Stimulated activated CD4-positive, alpha-beta T cell treated with anti-CD3 and anti-CD28 coated beads, Interleukin-2, amount 100 ng/mL, for 48 hours (primary cell): ENCODE measurements at regions not wholly inside any gene's neighbourhood (a gene's known extent, or its start where the extent isn't known, plus 50 kb on each side); places are given as distances from the start of the nearest gene placed in this dataset.
"Not testable (repeated sequence)": the region's sequence is repeated elsewhere in the genome, so short reads cannot be mapped to it uniquely, and the experiment has no call there.

Source experiments
- DNase-seq, 2 donors: peaks; one replicate each; pipeline ENCODE4 v3.0.0-alpha.2; 2020

GRCh38 chr1:198809247-198809646, 170.4 kb downstream of the PTPRC start:
- DNase-seq: no peak

GRCh38 chr1:198811449-198811848, 172.6 kb downstream of the PTPRC start:
- DNase-seq: no peak

GRCh38 chr1:198823626-198824025, 184.8 kb downstream of the PTPRC start:
- DNase-seq: no peak

- DNase-seq: no peak
Measured at GRCh38 chr1:198825254-198825653, 186.4 kb downstream of the PTPRC start.

DNA sequence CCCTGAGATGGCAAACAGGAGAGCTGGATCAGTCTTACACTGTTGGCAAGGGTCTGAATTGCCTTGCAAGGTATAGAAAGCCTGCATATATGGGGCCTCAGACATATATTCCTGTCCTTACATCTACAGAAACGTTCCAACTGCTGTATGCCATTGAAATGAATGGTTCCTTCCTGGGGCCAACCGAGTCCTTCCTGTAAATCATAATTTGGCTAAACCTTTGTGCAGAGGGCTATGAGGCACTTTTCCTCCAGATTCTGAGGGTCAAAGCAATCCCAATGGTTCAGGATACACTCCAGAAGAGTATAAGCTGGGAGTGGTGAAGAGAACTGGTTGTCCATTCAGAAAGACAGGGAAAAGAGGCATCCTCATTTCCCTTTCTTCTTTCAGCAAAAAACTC, 190.5 kb downstream of the PTPRC start:
- no peak for DNase-seq

DNA sequence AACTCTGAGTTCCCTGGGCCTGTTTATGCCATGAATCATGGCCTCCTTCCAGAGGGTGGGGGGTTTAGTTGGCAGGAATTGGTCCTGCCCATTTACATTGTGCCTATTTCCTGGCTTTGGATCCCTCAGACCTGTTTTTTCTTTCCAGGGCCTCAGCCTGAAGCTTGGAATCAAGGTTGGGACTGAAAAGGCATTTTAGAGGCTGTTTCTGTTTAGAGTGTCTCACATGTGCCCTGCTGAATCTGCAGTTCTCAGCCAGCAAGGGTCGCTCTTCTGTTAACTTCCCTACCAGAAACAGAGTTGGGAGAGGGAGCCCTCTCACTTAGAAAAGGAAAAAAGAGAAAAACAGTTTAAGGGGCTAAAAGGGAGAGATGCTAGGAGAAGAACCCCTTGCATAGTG, 191.1 kb downstream of the PTPRC start:
- DNase-seq: no peak

DNA sequence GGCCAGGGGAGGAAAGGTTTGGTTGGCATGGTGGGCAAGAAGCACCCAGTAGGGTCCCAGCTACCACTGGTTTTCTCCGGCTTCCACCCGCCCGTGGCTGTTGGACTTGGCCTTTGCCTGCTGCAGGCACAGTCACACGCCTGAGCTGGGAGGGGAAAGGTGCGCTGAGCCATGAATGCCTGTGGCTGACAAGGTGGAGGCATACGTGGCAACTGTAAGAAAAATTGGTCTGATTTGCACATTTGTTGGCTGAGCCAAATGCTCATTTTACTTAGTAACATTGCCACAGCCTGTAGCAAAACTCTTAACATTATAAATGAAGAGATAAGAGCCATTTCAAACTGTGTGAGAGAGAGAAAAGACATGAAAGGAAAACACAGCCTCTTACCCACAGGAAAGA, 191.6 kb downstream of the PTPRC start:
- DNase-seq: no peak

- DNase-seq: no peak
Measured at GRCh38 chr1:198833706-198834503, 195.1 kb downstream of the PTPRC start.

DNA sequence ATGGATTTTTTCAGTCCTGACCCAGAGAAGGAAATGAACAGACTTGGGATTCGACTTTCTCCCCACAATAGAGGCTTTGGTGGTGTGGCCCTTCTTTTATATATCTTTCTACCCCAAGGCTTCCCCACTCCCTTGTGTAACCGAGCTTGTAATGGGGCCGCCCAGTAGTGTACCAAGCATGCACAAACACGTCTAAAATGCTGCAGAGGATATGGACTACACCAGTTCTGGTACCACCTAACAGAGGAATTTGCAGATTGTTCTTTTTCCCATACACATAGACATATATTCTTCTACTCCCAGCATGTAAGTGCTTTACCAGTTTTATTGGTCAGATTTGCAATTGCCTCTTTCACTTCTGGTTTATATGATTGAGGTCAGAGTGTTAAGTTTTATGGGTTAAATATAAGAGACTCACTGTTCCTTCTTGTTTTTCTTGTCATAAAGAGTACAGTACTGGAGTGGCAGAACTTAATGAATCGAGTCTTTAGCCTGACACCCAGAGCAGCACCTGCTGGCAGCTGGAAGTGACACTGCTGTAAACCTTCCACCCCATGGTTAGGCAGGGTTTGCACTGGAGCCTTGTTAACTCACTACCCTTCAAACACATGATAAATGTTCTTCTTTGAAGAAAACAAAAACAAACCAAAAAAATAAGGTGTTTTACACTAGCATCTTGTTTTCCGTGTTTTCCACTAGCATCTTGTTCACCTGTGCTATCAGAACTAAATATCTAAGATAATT, 198.6 kb downstream of the PTPRC start:
- DNase-seq: no peak

GRCh38 chr1:198838022-198838342, 199.1 kb downstream of the PTPRC start:
- no peak for DNase-seq

- no peak for DNase-seq
Measured at GRCh38 chr1:198841477-198841876, 202.6 kb downstream of the PTPRC start.

DNA sequence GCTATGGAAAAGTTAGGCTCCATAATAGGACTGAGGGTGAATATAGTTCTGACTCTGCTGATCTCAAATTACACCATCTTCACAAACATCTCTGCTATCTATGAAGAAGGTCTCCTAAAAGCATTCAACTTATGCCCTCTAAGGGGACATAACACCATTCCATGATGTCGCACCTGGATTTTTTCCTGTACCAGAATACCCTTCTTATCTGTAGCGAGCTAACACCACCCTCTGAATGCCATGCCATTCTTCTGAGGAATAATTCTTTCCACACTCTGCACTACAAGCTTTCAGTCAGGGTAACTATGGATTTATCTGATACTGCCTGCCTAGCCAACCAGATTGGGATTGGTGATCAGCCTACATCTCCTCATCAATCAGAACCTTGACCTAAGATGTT, 203.8 kb downstream of the PTPRC start:
- no peak for DNase-seq

- DNase-seq: no peak
Measured at GRCh38 chr1:198845271-198845670, 206.4 kb downstream of the PTPRC start.

GRCh38 chr1:198845851-198846250, 207.0 kb downstream of the PTPRC start:
- no peak for DNase-seq

- no peak for DNase-seq
Measured at GRCh38 chr1:198846556-198846955, 207.7 kb downstream of the PTPRC start.

GRCh38 chr1:198848206-198848605, 209.4 kb downstream of the PTPRC start:
- DNase-seq: no peak

DNA sequence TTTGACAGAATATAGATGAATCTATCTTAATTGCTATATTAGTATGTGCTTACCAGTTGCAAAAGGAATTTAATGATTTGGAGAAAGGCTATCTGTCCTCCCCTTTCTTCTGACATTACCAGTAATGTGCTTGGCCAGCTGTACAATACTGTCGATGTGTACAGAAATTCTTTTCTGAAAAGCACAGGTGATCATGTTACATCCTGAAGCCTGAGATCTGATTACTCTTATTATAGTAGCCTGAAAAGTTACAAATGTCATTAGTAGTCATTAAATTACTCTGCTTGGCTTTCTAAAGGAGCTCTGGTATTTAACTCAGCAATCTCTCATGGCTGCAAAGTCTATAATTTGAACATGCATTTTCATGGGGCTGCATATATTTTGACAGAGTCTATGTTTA, 209.8 kb downstream of the PTPRC start:
- no peak for DNase-seq

DNA sequence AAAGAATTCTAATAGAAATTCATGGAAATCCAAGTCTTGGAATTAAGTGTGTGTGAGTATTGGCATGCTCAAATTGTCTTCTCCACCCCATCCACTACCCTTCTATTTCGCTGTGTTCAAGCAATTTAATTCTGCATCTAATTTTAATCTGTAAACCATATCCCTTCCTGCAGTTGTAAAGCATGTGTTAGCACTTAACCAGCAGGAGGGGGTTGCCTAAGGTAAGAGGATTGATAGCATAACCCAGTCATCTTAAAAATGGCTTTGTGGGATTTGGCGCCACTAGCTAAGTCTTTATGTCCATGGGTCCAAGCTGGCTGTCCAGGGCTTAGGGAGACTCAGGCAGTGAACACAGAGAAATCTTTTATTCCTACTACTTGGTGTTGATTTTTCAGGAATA, 210.3 kb downstream of the PTPRC start:
- DNase-seq: no peak

DNA sequence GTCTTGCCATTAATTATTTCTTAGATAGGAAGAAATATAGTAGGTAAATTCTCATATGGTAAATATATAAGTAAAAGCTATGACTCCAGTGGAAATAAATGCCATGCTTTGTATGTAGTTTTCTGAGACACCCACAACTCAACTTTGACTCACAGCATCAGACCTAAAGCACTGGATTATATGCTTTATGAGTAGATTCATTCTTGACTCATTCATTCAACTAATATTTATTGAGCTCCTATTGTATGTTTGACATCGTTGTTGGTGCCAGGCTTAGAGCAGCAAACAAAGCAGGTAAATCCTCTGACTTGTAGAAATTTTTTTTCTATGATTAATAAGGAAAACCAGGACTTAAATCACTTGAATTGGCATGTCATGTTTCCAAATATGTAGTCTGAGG, 211.4 kb downstream of the PTPRC start:
- DNase-seq: no peak

DNA sequence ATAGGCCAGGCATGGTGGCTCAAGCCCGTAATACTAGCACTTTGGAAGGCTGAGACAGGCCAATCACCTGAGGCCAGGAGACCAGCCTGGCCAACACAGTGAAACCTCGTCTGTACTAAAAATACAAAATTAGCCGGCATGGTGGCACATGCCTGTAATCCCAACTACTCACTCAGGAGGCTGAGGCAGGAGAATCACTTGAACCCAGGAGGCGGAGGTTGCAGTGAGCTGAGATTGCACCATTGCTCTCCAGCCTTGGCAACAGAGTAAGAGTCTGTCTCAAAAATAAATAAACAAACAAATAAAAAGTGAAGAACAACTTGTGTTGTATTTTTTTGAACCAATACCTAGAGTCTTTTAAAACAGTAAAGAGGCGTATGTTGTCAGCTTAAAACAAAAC, 212.1 kb downstream of the PTPRC start:
- not testable (repeated sequence) for DNase-seq

GRCh38 chr1:198856601-198857000, 217.8 kb downstream of the PTPRC start:
- DNase-seq: no peak

- no peak for DNase-seq
Measured at GRCh38 chr1:198858033-198858432, 219.2 kb downstream of the PTPRC start.

- no peak for DNase-seq
Measured at GRCh38 chr1:198860371-198860770, 221.5 kb downstream of the PTPRC start.

GRCh38 chr1:198861636-198862035, 222.8 kb downstream of the PTPRC start:
- DNase-seq: no peak

DNA sequence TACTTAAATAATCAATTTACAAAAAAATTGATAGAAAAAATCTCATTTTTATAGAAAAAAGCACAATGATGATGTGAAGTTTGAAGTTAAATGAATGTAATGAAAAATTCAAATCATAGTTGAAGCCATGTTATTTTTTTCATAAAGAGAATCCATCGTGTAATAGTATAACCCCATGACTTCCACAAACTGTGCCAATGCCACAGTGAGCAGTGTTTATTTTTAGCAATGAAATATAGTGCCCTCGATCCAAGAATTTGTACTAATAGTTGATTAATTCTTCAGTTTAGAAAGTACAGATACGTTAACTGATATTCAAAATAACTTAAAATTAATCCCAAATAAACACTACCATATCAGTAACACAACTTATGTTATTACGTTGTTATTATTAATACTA, 225.9 kb downstream of the PTPRC start:
- DNase-seq: no peak
